SK-N-SH (cell line): ENCODE measurements at regions not wholly inside any gene's neighbourhood (a gene's known extent, or its start where the extent isn't known, plus 50 kb on each side); places are given as distances from the start of the nearest gene placed in this dataset.

ENCODE experiments used
- CTCF ChIA-PET: fragments of 300-600, 350-600 bp; formaldehyde crosslinking; extraction: SDS; loops from one replicate; lab custom pipeline; 2021; lab: Yijun Ruan, JAX
- POLR2A ChIA-PET: fragments of 350-600 bp; sonication (Branson Sonifier 250); formaldehyde crosslinking; extraction: SDS; loops from one replicate; lab custom pipeline; 2020; ENCODE audit warnings: antibody characterized with exemption, inconsistent platforms; lab: Yijun Ruan, JAX
- DNase-seq: peaks from one replicate; pipeline ENCODE4 v3.0.0; 2012
- H2AFZ ChIP-seq: fragments of 200-600 bp; sonication (generic); 2 replicates; pipeline ENCODE4 v1.8.1; 2016; ENCODE audit warnings: antibody characterized with exemption, mild to moderate bottlenecking, low read depth
- H3F3A ChIP-seq: fragments of 200-600 bp; sonication (generic); replicated peaks from 2 replicates; pipeline ENCODE3; 2016; ENCODE audit warnings: antibody characterized with exemption, mild to moderate bottlenecking; ENCODE audit not compliant: insufficient read depth
- H3K27ac ChIP-seq, 2 experiments: fragments of 200-500 bp in 1 of 2; fragments of 200-600 bp in 1 of 2; sonication (Bioruptor generic) in 1 of 2; sonication (generic), shearing (Covaris generic) in 1 of 2; 2 replicates each; pipeline versions ENCODE4 v1.5.1 to v1.6.1; 2014 to 2016; ENCODE audit warnings: low read depth in 2 of 2, inconsistent platforms in 1 of 2, low read length in 1 of 2, mild to moderate bottlenecking in 1 of 2, mixed read lengths in 1 of 2
- H3K27me3 ChIP-seq: fragments of 200-600 bp; sonication (generic), shearing (Covaris generic); 2 replicates; pipeline ENCODE4 v1.6.1; 2016; ENCODE audit warnings: mixed run types; ENCODE audit not compliant: insufficient read depth
- H3K36me3 ChIP-seq, 2 experiments: fragments of 200-500 bp in 1 of 2; fragments of 200-600 bp in 1 of 2; sonication (Bioruptor generic) in 1 of 2; sonication (generic) in 1 of 2; replicated peaks in 1 of 2; 2 replicates each; pipeline versions ENCODE3 to v1.5.1; 2014 to 2016; ENCODE audit warnings: low read length in 1 of 2, mild to moderate bottlenecking in 1 of 2; ENCODE audit not compliant: insufficient read depth in 2 of 2, control insufficient read depth in 1 of 2
- H3K4me1 ChIP-seq, 2 experiments: fragments of 200-500 bp in 1 of 2; fragments of 200-600 bp in 1 of 2; sonication (Bioruptor generic) in 1 of 2; sonication (generic), shearing (Covaris generic) in 1 of 2; 2 replicates each; pipeline versions ENCODE4 v1.5.1 to v1.6.1; 2014 to 2016; ENCODE audit warnings: low read depth in 1 of 2, low read length in 1 of 2, mixed run types in 1 of 2; ENCODE audit not compliant: insufficient read depth in 2 of 2, control insufficient read depth in 1 of 2
- H3K4me2 ChIP-seq: fragments of 200-600 bp; sonication (generic), shearing (Covaris generic); 2 replicates; pipeline ENCODE4 v1.6.1; 2017; ENCODE audit warnings: mixed run types
- H3K4me3 ChIP-seq, 2 experiments: fragments of 200-500 bp in 1 of 2; fragments of 200-600 bp in 1 of 2; sonication (Bioruptor generic) in 1 of 2; sonication (generic), shearing (Covaris generic) in 1 of 2; 2 replicates each; pipeline versions ENCODE4 v1.5.1 to v1.8.1; 2014 to 2016; ENCODE audit warnings: low read depth in 2 of 2, inconsistent platforms in 1 of 2, low read length in 1 of 2, mild to moderate bottlenecking in 1 of 2, mixed read lengths in 1 of 2, moderate library complexity in 1 of 2
- H3K79me2 ChIP-seq: fragments of 200-600 bp; sonication (generic); 2 replicates; pipeline ENCODE4 v1.8.1; 2017; ENCODE audit warnings: mild to moderate bottlenecking; ENCODE audit not compliant: insufficient read depth
- H3K9ac ChIP-seq: fragments of 200-600 bp; sonication (generic); 2 replicates; pipeline ENCODE4 v1.6.1; 2017; ENCODE audit warnings: mixed run types
- H3K9me2 ChIP-seq: fragments of 200-600 bp; sonication (generic); 2 replicates; pipeline ENCODE4 v1.6.1; 2017; ENCODE audit warnings: mixed run types
- H3K9me3 ChIP-seq: fragments of 200-600 bp; sonication (generic); 2 replicates; pipeline ENCODE4 v1.6.1; 2017; ENCODE audit warnings: mixed run types, mild to moderate bottlenecking, moderate library complexity
- H4K20me1 ChIP-seq: fragments of 200-600 bp; sonication (generic); 2 replicates; pipeline ENCODE4 v1.6.1; 2017; ENCODE audit warnings: mild to moderate bottlenecking, mixed run types; ENCODE audit not compliant: insufficient read depth
- CHD2 ChIP-seq: fragments of 150-350 bp; IDR thresholded peaks from 2 replicates; pipeline ENCODE4 v1.6.1; 2018; ENCODE audit warnings: low read length; ENCODE audit not compliant: partially characterized antibody
- FOSL2 ChIP-seq: IDR thresholded peaks from 2 replicates; pipeline ENCODE4 v1.4.0; 2012; ENCODE audit warnings: low read depth, mild to moderate bottlenecking, moderate library complexity, borderline replicate concordance
- FOXJ3 ChIP-seq: sonication (generic); formaldehyde crosslinking; IDR thresholded peaks from 2 replicates; pipeline ENCODE4 v1.5.1; 2020; ENCODE audit warnings: mild to moderate bottlenecking, missing genetic modification reagents
- GABPA ChIP-seq: IDR thresholded peaks from 2 replicates; pipeline ENCODE4 v1.4.0; 2012; ENCODE audit warnings: low read depth, mild to moderate bottlenecking
- RFX5 ChIP-seq: IDR thresholded peaks from 2 replicates; pipeline ENCODE4 v1.6.1; 2012; ENCODE audit warnings: mild to moderate bottlenecking, improper control_type of control experiment, low read length
- TAF1 ChIP-seq: IDR thresholded peaks from 2 replicates; pipeline ENCODE4 v1.6.1; 2012; ENCODE audit warnings: low read depth, mild to moderate bottlenecking, low read length, moderate library complexity, borderline replicate concordance
- TEAD4 ChIP-seq: IDR thresholded peaks from 2 replicates; pipeline ENCODE4 v1.4.0; 2012; ENCODE audit warnings: mild to moderate bottlenecking, borderline replicate concordance; ENCODE audit not compliant: insufficient read depth
- WGBS: methylation state at CpG from one replicate; pipeline ENCODE4 v1.1.6; 2017; ENCODE audit warnings: low lambda C conversion rate; 5-methylcytosine and 5-hydroxymethylcytosine counted together
- TF ChIP-seq, protein P1 (sequence below): IDR thresholded peaks from 2 replicates; pipeline ENCODE4; 2012
- TF ChIP-seq, protein P2 (sequence below): fragments of 150-350 bp; IDR thresholded peaks from 2 replicates; pipeline ENCODE4 v1.6.1; 2016; ENCODE audit warnings: mild to moderate bottlenecking, low read depth, low read length
- TF ChIP-seq, protein P3 (sequence below): fragments of 200-600 bp; sonication (generic); IDR thresholded peaks from 2 replicates; pipeline ENCODE4 v1.6.1; 2017; ENCODE audit warnings: antibody characterized with exemption, mild to moderate bottlenecking, moderate library complexity
- TF ChIP-seq, protein P4 (sequence below): IDR thresholded peaks from 2 replicates; pipeline ENCODE4 v1.4.0; 2012; ENCODE audit warnings: low read depth, borderline replicate concordance

DNA sequence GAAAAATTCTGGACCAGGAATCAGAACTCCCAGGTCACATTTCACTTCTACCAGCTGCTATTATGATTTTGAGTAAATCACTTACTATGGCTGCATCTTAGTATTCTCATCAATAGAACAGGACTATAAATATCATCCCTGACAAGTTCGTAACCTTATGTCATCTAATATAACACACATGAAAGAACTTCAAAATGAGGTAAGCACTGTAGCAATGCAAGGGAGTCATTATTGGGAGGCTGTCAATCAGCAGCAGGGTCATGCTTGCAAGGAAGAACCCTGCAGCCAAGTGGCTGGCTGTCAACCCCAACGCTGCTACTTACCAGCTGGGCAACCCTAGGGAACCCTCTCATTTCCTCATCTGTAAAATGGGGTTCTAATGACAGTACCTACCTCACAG lies 123.3 kb upstream of the B3GAT2 start:
- no peaks in the 10 kb centered on the region for H3F3A ChIP-seq
- H3K4me2 ChIP-seq = no peak overlapping the region
- H4K20me1 ChIP-seq = no peaks in the 10 kb centered on the region
- ChIA-PET POLR2A (no interaction called here), CTCF (no interaction called here)
- H3K27me3 ChIP-seq = no peaks in the 10 kb centered on the region
- H3K4me3 ChIP-seq = no peak overlapping the region
- DNase-seq = no peak
- no peak overlapping the region for H2AFZ ChIP-seq
- no peaks in the 10 kb centered on the region for H3K79me2 ChIP-seq
- H3K9me2 ChIP-seq = no peaks in the 10 kb centered on the region
- no peak overlapping the region for H3K9ac ChIP-seq
- peaks cover 7% of the 10 kb centered on the region; the same call in 1 of the 2 replicates for H3K9me3 ChIP-seq
- H3K4me1 ChIP-seq = no peaks in the 10 kb centered on the region; a peak in 1 of 4 replicates
- H3K36me3 ChIP-seq = no peaks in the 10 kb centered on the region
- no peak for TF ChIP-seq FOXJ3
- TF ChIP-seq RFX5 = no peak
- no peak for TF ChIP-seq TAF1
- TF ChIP-seq, protein P1, sequence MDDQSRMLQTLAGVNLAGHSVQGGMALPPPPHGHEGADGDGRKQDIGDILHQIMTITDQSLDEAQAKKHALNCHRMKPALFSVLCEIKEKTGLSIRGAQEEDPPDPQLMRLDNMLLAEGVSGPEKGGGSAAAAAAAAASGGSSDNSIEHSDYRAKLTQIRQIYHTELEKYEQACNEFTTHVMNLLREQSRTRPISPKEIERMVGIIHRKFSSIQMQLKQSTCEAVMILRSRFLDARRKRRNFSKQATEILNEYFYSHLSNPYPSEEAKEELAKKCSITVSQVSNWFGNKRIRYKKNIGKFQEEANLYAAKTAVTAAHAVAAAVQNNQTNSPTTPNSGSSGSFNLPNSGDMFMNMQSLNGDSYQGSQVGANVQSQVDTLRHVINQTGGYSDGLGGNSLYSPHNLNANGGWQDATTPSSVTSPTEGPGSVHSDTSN = no peak
- no peak for TF ChIP-seq CHD2
- no peak for TF ChIP-seq TEAD4
- TF ChIP-seq, protein P2, sequence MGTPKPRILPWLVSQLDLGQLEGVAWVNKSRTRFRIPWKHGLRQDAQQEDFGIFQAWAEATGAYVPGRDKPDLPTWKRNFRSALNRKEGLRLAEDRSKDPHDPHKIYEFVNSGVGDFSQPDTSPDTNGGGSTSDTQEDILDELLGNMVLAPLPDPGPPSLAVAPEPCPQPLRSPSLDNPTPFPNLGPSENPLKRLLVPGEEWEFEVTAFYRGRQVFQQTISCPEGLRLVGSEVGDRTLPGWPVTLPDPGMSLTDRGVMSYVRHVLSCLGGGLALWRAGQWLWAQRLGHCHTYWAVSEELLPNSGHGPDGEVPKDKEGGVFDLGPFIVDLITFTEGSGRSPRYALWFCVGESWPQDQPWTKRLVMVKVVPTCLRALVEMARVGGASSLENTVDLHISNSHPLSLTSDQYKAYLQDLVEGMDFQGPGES = no peak
- no peak for TF ChIP-seq GABPA
- 49% methylated on average over 2 of the region's 2 CpGs for WGBS
- no peak overlapping the region for H3K27ac ChIP-seq

DNA sequence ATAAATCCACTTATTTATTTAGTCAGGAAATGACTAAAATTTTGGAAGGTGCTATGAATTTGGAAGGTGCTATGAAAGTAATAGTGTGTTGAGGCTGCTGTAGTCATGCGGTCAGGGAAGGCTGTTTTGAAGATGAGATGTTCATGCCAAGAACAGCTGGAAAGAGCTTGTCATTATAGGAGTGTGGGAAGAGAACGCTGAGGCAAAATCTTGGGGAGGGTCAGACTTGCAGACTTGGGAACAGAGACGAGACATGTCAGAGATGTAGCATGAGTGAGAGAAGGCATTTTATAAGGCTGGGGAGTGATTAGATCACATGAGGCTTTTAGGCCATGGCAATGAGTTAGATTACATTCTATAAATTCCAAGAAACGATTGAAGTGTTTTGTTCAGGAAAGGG lies 124.0 kb upstream of the B3GAT2 start:
- Histone ChIP-seq H3K4me1 (no peaks in the 10 kb centered on the region; a peak in 1 of 4 replicates), H3F3A (no peaks in the 10 kb centered on the region), H3K9ac (no peak overlapping the region), H3K27ac (no peak overlapping the region), H4K20me1 (no peaks in the 10 kb centered on the region), H2AFZ (no peak overlapping the region), H3K4me3 (no peak overlapping the region), H3K4me2 (no peak overlapping the region), H3K36me3 (no peaks in the 10 kb centered on the region), H3K27me3 (no peaks in the 10 kb centered on the region), H3K79me2 (no peaks in the 10 kb centered on the region), H3K9me3 (peaks cover 7% of the 10 kb centered on the region; the same call in 1 of the 2 replicates), H3K9me2 (no peaks in the 10 kb centered on the region)
- ChIA-PET CTCF (no interaction called here), POLR2A (no interaction called here)
- 69% methylated on average over 4 of the region's 4 CpGs for WGBS
- TF ChIP-seq FOSL2 = no peak
- TF ChIP-seq GABPA = no peak
- TF ChIP-seq RFX5 = no peak
- TF ChIP-seq, protein P3, sequence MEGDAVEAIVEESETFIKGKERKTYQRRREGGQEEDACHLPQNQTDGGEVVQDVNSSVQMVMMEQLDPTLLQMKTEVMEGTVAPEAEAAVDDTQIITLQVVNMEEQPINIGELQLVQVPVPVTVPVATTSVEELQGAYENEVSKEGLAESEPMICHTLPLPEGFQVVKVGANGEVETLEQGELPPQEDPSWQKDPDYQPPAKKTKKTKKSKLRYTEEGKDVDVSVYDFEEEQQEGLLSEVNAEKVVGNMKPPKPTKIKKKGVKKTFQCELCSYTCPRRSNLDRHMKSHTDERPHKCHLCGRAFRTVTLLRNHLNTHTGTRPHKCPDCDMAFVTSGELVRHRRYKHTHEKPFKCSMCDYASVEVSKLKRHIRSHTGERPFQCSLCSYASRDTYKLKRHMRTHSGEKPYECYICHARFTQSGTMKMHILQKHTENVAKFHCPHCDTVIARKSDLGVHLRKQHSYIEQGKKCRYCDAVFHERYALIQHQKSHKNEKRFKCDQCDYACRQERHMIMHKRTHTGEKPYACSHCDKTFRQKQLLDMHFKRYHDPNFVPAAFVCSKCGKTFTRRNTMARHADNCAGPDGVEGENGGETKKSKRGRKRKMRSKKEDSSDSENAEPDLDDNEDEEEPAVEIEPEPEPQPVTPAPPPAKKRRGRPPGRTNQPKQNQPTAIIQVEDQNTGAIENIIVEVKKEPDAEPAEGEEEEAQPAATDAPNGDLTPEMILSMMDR = no peak
- TF ChIP-seq, protein P4, sequence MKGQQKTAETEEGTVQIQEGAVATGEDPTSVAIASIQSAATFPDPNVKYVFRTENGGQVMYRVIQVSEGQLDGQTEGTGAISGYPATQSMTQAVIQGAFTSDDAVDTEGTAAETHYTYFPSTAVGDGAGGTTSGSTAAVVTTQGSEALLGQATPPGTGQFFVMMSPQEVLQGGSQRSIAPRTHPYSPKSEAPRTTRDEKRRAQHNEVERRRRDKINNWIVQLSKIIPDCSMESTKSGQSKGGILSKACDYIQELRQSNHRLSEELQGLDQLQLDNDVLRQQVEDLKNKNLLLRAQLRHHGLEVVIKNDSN = no peak
- DNase-seq = no peak
